Iris pigment epithelial cell (primary cell): ENCODE measurements at regions not wholly inside any gene's neighbourhood (a gene's known extent, or its start where the extent isn't known, plus 50 kb on each side); places are given as distances from the start of the nearest gene placed in this dataset.
A peak's percentile ranks its signal among the peaks of the same experiment; 100 is the strongest.

ENCODE experiments used
- DNase-seq: peaks from one replicate; pipeline ENCODE4 v3.0.0-alpha.2; 2011; ENCODE audit warnings: low read depth

DNA sequence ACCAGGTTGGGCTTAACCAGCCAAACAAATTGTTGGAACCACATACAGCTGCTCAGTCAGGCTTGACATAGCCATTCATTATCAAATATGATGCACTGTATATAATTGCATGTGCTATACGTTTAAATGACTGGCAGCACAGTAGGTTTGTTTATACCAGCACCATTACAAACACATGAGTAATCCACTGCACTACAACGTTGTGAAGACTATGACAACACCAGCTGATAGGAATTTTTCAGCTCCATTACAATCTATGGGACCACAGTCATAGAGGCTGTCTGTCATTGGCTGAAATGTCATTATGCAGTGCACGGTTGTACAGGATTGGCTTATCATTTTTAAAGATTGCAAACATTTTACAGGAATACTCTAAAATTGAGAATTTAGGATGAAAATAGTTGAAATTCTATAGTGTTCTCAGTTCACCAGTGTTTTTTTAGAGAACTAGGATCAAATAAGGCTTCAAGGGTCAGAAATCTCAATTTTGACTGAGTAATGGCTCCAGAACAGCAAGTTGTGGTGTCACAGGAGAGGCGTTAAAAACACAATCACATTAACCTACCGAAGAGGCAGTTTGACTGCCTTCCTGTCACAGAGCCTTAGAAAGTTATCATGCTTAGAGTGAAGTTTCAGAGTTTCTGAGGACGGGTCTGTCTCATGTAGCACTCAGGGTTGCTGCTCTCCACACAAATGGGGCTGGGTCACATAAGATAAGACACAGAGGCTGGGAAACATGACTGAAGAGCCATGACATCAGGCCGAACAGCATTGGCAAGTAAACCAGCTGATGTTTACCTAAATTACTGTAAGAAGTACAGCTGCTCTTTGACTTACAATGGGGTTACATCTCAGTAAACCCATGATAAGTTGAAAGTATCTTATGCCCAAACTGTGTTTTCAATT, 60.7 kb upstream of the SMLR1 start:
- no peak for DNase-seq

DNA sequence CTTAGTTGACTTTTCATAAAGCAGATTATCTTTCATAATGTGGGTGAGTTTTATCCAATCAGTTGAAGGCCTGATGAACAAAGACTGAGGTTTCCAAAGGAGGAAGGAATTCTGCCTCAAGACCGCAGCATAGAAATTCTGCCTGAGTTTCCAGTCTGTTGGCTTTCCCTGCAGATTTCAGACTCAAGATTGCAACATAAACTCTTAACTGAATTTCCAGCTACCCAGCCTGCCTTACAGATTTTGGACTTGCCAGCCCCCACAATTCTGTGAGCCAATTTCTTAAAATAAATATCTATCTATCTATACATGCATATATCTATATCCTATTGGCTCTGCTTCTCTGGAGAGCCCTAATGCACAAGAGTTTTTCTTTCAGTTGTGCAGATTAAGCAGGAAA, 57.3 kb upstream of the SMLR1 start:
- no peak for DNase-seq

DNA sequence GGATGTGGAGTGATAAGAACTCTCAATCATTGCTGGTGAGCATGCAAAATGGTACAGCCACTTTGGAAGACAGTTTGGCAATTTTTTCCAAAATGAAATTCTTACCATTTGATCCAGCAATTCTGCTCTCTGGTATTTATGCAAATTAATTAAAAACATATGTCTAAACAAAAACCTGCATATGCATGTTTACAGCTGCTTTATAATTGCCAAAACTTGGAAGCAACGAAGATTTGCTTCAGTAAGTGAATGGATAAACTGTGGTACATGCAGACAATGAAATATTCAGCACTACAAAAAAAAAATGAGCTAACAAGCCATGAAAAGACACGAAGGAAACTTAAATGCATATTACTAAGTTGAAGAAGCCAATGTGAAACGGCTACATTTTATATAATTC, 55.5 kb upstream of the SMLR1 start:
- DNase-seq = no peak

DNA sequence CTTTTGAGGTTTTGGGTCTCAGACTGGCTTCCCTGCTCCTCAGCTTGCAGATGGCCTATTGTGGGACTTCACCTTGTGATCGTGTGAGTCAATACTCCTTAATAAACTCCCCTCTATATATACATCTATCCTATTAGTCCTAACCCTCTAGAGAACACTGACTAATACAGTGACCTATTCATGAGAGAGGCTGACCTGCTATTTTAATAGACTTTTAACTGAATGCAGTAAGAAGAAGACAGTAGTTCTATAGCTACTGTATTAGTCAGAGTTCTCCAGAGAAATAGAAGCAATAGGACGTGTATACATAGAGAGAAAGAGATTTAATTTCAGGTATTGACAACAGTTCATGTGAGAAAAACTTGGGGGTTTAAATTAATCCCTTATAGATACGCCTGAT, 53.3 kb upstream of the SMLR1 start:
- no peak for DNase-seq

DNA sequence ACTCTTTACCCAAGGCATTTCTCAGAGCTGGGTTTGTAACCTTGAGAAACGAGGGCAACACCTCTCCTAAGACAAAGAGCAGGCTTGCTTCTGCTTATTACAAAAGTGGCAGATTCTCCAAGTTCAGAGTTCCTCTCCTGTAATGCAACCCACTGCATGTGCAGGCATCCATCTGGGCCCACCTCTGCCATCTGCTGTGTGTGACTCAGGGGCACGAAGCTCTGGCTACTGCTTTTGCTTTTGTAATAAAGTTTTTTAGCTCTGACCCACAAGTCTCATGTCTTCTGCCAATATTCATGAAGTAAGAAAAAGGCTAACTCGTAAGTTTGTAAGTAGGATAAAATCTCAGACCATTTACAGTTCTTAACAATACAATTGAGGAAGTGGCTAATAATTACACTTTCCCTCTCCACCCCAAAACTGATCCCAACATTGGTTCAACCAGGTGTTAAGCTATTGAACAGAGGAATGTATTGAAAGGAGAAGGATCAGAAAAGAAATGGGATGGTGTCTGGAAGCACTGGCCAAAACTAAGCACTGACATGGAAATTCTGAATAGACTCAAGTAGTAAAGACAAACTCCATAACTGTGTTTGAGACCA, 51.7 kb upstream of the SMLR1 start:
- DNase-seq = no peak

DNA sequence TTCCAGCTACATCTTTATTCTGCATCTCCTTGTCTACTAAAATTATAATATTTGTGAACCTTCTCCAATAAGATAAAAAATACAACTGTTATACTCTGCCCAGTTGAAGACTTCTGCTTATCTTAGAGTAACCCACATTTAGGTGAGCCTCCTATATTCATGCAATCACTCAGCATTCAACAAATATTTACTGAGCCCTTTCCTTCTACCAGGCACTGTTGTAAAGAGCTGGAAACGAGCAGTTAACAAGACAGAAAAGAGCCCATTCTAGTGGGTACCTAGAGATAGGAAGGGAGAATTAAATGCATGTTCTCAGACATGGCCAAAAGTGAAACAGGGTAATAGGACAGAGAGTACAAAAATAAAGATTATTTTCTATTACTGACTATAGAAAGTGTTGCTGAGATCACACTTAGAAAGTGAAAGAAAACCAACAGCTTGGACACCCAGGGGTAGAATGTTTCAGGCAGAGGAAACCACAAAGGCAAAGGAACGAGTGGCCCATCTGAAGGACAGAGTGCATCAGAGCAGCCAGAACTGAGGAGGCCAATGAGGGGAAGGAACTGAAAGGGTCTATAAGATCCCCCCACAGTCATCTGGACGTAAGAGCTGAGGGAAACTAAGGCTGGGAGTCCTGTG, 50.8 kb upstream of the SMLR1 start:
- peak; percentile 15 for DNase-seq
